ENCODE measurements at regions not wholly inside any gene's neighbourhood (a gene's known extent, or its start where the extent isn't known, plus 50 kb on each side); places are given as distances from the start of the nearest gene placed in this dataset.

- Histone ChIP-seq H3K27me3 (ENCODE audit: control insufficient read depth in 5 of 5, insufficient read depth in 4 of 5, low read length in 5 of 5) (peaks cover 0 to 2% (median 0%) of the 10 kb centered on the region in 5 donors), H3K4me1 (ENCODE audit: control insufficient read depth in 5 of 5, insufficient read depth in 5 of 5, low read length in 5 of 5) (no peaks in the 10 kb centered on the region), H3K4me3 (ENCODE audit: low read depth in 1 of 5, low read length in 5 of 5) (no peak overlapping the region), H3K9ac (ENCODE audit: low read length in 5 of 5) (no peak overlapping the region), H3K36me3 (ENCODE audit: control insufficient read depth in 5 of 5, insufficient read depth in 5 of 5, low read length in 5 of 5) (no peaks in the 10 kb centered on the region), H3K27ac (ENCODE audit: low read depth, low read length) (no peak overlapping the region), H3K9me3 (ENCODE audit: control insufficient read depth in 5 of 5, low read length in 5 of 5) (no peaks in the 10 kb centered on the region)
These were observed 319.9 kb upstream of the TSHZ2 start for GRCh38 chr20:52652271-52652670.

DNA sequence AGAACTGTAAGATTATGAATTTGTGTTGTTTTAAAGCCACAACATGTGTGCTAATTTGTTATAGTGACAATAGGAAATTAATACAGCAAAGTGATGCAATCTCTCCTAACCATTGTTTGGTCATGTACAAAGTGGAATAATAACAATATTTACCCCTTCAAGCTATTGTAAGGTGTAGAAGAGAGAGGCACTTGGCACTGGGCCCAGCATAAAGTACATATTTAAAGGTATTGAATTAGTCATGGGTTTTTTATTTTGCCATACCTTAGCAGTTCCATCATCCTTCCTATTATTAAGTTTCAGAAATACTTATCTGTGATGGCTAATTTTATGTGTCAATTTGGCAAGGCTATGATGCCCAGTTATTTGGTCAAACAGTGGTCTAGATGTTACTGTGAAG lies 322.4 kb upstream of the TSHZ2 start:
- Histone ChIP-seq H3K4me1 (ENCODE audit: control insufficient read depth in 5 of 5, insufficient read depth in 5 of 5, low read length in 5 of 5) (no peaks in the 10 kb centered on the region), H3K9ac (ENCODE audit: low read length in 5 of 5) (no peak overlapping the region), H3K27me3 (ENCODE audit: control insufficient read depth in 5 of 5, insufficient read depth in 4 of 5, low read length in 5 of 5) (peaks cover 0 to 7% (median 2%) of the 10 kb centered on the region in 5 donors), H3K27ac (ENCODE audit: low read depth, low read length) (no peak overlapping the region), H3K4me3 (ENCODE audit: low read depth in 1 of 5, low read length in 5 of 5) (no peak overlapping the region), H3K9me3 (ENCODE audit: control insufficient read depth in 5 of 5, low read length in 5 of 5) (no peaks in the 10 kb centered on the region), H3K36me3 (ENCODE audit: control insufficient read depth in 5 of 5, insufficient read depth in 5 of 5, low read length in 5 of 5) (no peaks in the 10 kb centered on the region)

DNA sequence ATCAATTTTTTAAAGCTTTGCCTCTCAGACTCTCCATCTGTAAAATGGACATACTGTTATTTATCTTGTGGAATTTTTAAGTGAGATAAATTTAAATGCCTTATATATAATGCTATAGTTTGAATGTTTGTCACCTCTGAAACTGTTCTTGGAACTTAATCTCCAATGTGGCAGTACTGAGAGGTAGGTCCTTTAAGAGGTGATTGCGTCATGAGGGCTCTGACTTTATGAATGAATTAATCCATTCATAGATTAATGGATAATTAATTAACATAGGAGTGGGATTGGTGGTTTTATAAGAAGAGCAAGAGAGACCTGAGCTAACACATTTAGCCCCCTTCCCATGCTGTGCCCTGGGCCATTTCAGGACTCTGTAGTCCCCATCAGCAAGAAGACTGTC lies 326.3 kb upstream of the TSHZ2 start:
- no peaks in the 10 kb centered on the region for H3K4me1 ChIP-seq (ENCODE audit: control insufficient read depth in 5 of 5, insufficient read depth in 5 of 5, low read length in 5 of 5)
- no peak overlapping the region for H3K4me3 ChIP-seq (ENCODE audit: low read depth in 1 of 5, low read length in 5 of 5)

DNA sequence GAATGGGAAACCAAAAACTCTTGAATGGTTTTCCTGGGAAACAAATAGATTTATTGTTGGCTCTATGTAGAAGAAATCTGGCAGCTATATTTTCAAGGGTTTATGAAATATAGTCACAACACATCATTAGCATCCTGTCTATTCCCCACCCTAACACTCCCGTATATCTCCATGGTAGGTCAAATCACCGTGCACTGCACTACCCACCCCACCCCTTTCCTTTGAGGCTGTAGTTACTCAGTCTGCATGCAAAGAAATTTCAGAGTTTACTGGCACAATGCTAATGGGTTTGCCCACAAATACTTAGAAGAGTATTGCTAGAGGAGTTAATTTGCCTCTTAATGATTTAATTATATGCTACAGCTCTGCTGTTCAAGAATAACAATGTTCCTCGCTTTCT lies 329.1 kb upstream of the TSHZ2 start:
- Histone ChIP-seq H3K27me3 (ENCODE audit: control insufficient read depth in 5 of 5, insufficient read depth in 4 of 5, low read length in 5 of 5) (peaks cover 0 to 11% (median 0%) of the 10 kb centered on the region in 5 donors), H3K4me3 (ENCODE audit: low read depth in 1 of 5, low read length in 5 of 5) (no peak overlapping the region), H3K9me3 (ENCODE audit: control insufficient read depth in 5 of 5, low read length in 5 of 5) (no peaks in the 10 kb centered on the region), H3K27ac (ENCODE audit: low read depth, low read length) (no peak overlapping the region), H3K9ac (ENCODE audit: low read length in 5 of 5) (no peak overlapping the region), H3K4me1 (ENCODE audit: control insufficient read depth in 5 of 5, insufficient read depth in 5 of 5, low read length in 5 of 5) (no peaks in the 10 kb centered on the region), H3K36me3 (ENCODE audit: control insufficient read depth in 5 of 5, insufficient read depth in 5 of 5, low read length in 5 of 5) (no peaks in the 10 kb centered on the region)

More for the DNA sequence above, 326.3 kb upstream of the TSHZ2 start:
- no peak overlapping the region for H3K27ac ChIP-seq (ENCODE audit: low read depth, low read length)
- no peaks in the 10 kb centered on the region for H3K36me3 ChIP-seq (ENCODE audit: control insufficient read depth in 5 of 5, insufficient read depth in 5 of 5, low read length in 5 of 5)
- H3K9me3 ChIP-seq (ENCODE audit: control insufficient read depth in 5 of 5, low read length in 5 of 5) = no peaks in the 10 kb centered on the region
- H3K9ac ChIP-seq (ENCODE audit: low read length in 5 of 5) = no peak overlapping the region
- peaks cover 0 to 11% (median 0%) of the 10 kb centered on the region in 5 donors for H3K27me3 ChIP-seq (ENCODE audit: control insufficient read depth in 5 of 5, insufficient read depth in 4 of 5, low read length in 5 of 5)

GRCh38 chr20:52637201-52637600 lies 335.0 kb upstream of the TSHZ2 start:
- Histone ChIP-seq H3K27ac (ENCODE audit: low read depth, low read length) (no peak overlapping the region), H3K27me3 (ENCODE audit: control insufficient read depth in 5 of 5, insufficient read depth in 4 of 5, low read length in 5 of 5) (no peaks in the 10 kb centered on the region), H3K9me3 (ENCODE audit: control insufficient read depth in 5 of 5, low read length in 5 of 5) (no peaks in the 10 kb centered on the region), H3K4me1 (ENCODE audit: control insufficient read depth in 5 of 5, insufficient read depth in 5 of 5, low read length in 5 of 5) (no peaks in the 10 kb centered on the region), H3K36me3 (ENCODE audit: control insufficient read depth in 5 of 5, insufficient read depth in 5 of 5, low read length in 5 of 5) (no peaks in the 10 kb centered on the region), H3K4me3 (ENCODE audit: low read depth in 1 of 5, low read length in 5 of 5) (no peak overlapping the region), H3K9ac (ENCODE audit: low read length in 5 of 5) (no peak overlapping the region)

GRCh38 chr20:52631469-52631868 lies 340.7 kb upstream of the TSHZ2 start:
- H3K4me1 ChIP-seq (ENCODE audit: control insufficient read depth in 5 of 5, insufficient read depth in 5 of 5, low read length in 5 of 5) = no peaks in the 10 kb centered on the region
- peaks cover 0 to 3% (median 0%) of the 10 kb centered on the region in 5 donors for H3K27me3 ChIP-seq (ENCODE audit: control insufficient read depth in 5 of 5, insufficient read depth in 4 of 5, low read length in 5 of 5)
- no peak overlapping the region for H3K4me3 ChIP-seq (ENCODE audit: low read depth in 1 of 5, low read length in 5 of 5)
- H3K9ac ChIP-seq (ENCODE audit: low read length in 5 of 5) = no peak overlapping the region
- peaks cover 0 to 6% (median 5%) of the 10 kb centered on the region in 5 donors for H3K9me3 ChIP-seq (ENCODE audit: control insufficient read depth in 5 of 5, low read length in 5 of 5)
- H3K36me3 ChIP-seq (ENCODE audit: control insufficient read depth in 5 of 5, insufficient read depth in 5 of 5, low read length in 5 of 5) = no peaks in the 10 kb centered on the region
- H3K27ac ChIP-seq (ENCODE audit: low read depth, low read length) = no peak overlapping the region

DNA sequence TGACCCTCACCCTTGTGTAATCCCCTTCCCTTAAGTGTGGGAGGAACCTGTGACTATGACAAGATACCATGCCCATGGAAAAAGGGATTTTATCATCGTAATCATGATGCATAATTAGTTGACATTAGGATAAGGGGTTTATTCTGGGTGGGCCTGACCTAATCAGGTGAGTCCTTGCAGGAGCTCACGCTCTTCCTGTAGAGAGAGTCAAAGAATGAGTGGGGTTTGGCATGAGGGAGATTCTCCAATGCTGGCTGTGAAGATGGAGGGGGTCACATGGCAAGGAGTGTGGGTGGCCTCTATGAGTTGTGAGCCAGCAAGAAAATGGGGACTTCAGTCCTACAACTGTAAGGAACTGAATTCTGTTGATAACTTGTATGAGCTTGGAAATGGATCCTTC lies 342.0 kb upstream of the TSHZ2 start:
- Histone ChIP-seq H3K9me3 (ENCODE audit: control insufficient read depth in 5 of 5, low read length in 5 of 5) (peaks cover 0 to 6% (median 5%) of the 10 kb centered on the region in 5 donors), H3K9ac (ENCODE audit: low read length in 5 of 5) (no peak overlapping the region), H3K4me1 (ENCODE audit: control insufficient read depth in 5 of 5, insufficient read depth in 5 of 5, low read length in 5 of 5) (no peaks in the 10 kb centered on the region), H3K36me3 (ENCODE audit: control insufficient read depth in 5 of 5, insufficient read depth in 5 of 5, low read length in 5 of 5) (no peaks in the 10 kb centered on the region), H3K4me3 (ENCODE audit: low read depth in 1 of 5, low read length in 5 of 5) (no peak overlapping the region), H3K27me3 (ENCODE audit: control insufficient read depth in 5 of 5, insufficient read depth in 4 of 5, low read length in 5 of 5) (peaks cover 0 to 3% (median 0%) of the 10 kb centered on the region in 5 donors), H3K27ac (ENCODE audit: low read depth, low read length) (no peak overlapping the region)

DNA sequence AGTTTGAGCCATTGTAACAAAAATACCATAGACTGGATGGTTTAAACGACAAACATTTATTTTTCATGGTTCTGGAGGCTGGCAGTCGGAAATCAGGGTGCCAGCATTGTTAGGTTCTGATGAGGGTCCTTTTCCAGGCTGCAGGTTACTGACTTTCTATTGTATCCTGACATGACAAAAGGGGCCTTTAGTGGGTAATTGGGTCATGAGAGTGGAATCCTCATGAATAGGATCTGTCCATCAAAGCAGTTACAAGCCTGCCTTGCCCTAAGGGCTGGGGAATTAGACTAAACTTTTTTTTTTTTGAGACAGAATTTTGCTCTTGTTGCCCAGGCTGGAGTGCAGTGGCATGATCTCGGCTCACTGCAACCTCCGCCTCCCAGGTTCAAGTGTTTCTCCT lies 347.9 kb upstream of the TSHZ2 start:
- H3K4me3 ChIP-seq (ENCODE audit: low read depth in 1 of 5, low read length in 5 of 5) = no peak overlapping the region
- peaks cover 0 to 3% (median 0%) of the 10 kb centered on the region in 5 donors for H3K27me3 ChIP-seq (ENCODE audit: control insufficient read depth in 5 of 5, insufficient read depth in 4 of 5, low read length in 5 of 5)
- H3K27ac ChIP-seq (ENCODE audit: low read depth, low read length) = no peak overlapping the region
- no peak overlapping the region for H3K9ac ChIP-seq (ENCODE audit: low read length in 5 of 5)
- H3K36me3 ChIP-seq (ENCODE audit: control insufficient read depth in 5 of 5, insufficient read depth in 5 of 5, low read length in 5 of 5) = no peaks in the 10 kb centered on the region
- no peaks in the 10 kb centered on the region for H3K9me3 ChIP-seq (ENCODE audit: control insufficient read depth in 5 of 5, low read length in 5 of 5)
- H3K4me1 ChIP-seq (ENCODE audit: control insufficient read depth in 5 of 5, insufficient read depth in 5 of 5, low read length in 5 of 5) = no peaks in the 10 kb centered on the region

DNA sequence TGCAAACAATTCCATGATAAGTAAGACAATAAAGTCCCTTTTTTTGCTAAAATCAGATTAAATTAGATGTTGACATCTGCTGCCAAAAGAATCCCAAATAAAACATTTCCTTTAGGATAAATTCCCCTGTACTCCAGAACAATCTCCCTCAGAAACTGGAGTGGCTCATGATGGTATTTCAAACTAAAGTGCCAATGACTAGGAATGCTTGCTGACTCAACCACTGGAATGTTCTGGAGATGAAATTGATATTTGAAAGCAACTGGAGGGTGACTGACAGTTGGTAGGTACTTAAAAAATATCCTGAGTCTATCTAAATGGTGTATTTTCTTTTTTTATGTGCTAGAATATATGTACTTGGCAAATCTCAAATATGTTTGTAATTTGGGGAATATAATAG lies 350.1 kb upstream of the TSHZ2 start:
- Histone ChIP-seq H3K27me3 (ENCODE audit: control insufficient read depth in 5 of 5, insufficient read depth in 4 of 5, low read length in 5 of 5) (peaks cover 0 to 3% (median 0%) of the 10 kb centered on the region in 5 donors), H3K36me3 (ENCODE audit: control insufficient read depth in 5 of 5, insufficient read depth in 5 of 5, low read length in 5 of 5) (no peaks in the 10 kb centered on the region), H3K9me3 (ENCODE audit: control insufficient read depth in 5 of 5, low read length in 5 of 5) (no peaks in the 10 kb centered on the region), H3K27ac (ENCODE audit: low read depth, low read length) (no peak overlapping the region), H3K4me1 (ENCODE audit: control insufficient read depth in 5 of 5, insufficient read depth in 5 of 5, low read length in 5 of 5) (no peaks in the 10 kb centered on the region), H3K9ac (ENCODE audit: low read length in 5 of 5) (no peak overlapping the region), H3K4me3 (ENCODE audit: low read depth in 1 of 5, low read length in 5 of 5) (no peak overlapping the region)

- Histone ChIP-seq H3K4me3 (ENCODE audit: low read depth in 1 of 5, low read length in 5 of 5) (no peak overlapping the region), H3K36me3 (ENCODE audit: control insufficient read depth in 5 of 5, insufficient read depth in 5 of 5, low read length in 5 of 5) (no peaks in the 10 kb centered on the region), H3K27me3 (ENCODE audit: control insufficient read depth in 5 of 5, insufficient read depth in 4 of 5, low read length in 5 of 5) (peaks cover 0 to 3% (median 0%) of the 10 kb centered on the region in 5 donors), H3K27ac (ENCODE audit: low read depth, low read length) (no peak overlapping the region), H3K9ac (ENCODE audit: low read length in 5 of 5) (no peak overlapping the region), H3K4me1 (ENCODE audit: control insufficient read depth in 5 of 5, insufficient read depth in 5 of 5, low read length in 5 of 5) (no peaks in the 10 kb centered on the region), H3K9me3 (ENCODE audit: control insufficient read depth in 5 of 5, low read length in 5 of 5) (no peaks in the 10 kb centered on the region)
These were observed 350.8 kb upstream of the TSHZ2 start for GRCh38 chr20:52621401-52621800.

GRCh38 chr20:52619671-52620070 lies 352.5 kb upstream of the TSHZ2 start:
- Histone ChIP-seq H3K36me3 (ENCODE audit: control insufficient read depth in 5 of 5, insufficient read depth in 5 of 5, low read length in 5 of 5) (no peaks in the 10 kb centered on the region), H3K27me3 (ENCODE audit: control insufficient read depth in 5 of 5, insufficient read depth in 4 of 5, low read length in 5 of 5) (peaks cover 0 to 3% (median 0%) of the 10 kb centered on the region in 5 donors), H3K4me3 (ENCODE audit: low read depth in 1 of 5, low read length in 5 of 5) (no peak overlapping the region), H3K4me1 (ENCODE audit: control insufficient read depth in 5 of 5, insufficient read depth in 5 of 5, low read length in 5 of 5) (no peaks in the 10 kb centered on the region), H3K27ac (ENCODE audit: low read depth, low read length) (no peak overlapping the region), H3K9me3 (ENCODE audit: control insufficient read depth in 5 of 5, low read length in 5 of 5) (no peaks in the 10 kb centered on the region), H3K9ac (ENCODE audit: low read length in 5 of 5) (no peak overlapping the region)

Measured in subcutaneous abdominal adipose tissue (tissue), 5 donors.